Ascending aorta (tissue), 2 donors: ENCODE measurements at regions not wholly inside any gene's neighbourhood (a gene's known extent, or its start where the extent isn't known, plus 50 kb on each side); places are given as distances from the start of the nearest gene placed in this dataset.

Experiments
- DNase-seq, 2 donors: peaks; one replicate each; pipeline ENCODE4 v3.0.0-alpha.2; 2019; ENCODE audit warnings: low spot score in 2 of 2
- H3K27ac ChIP-seq, 2 donors: fragments of 200-600 bp; sonication (generic); one replicate each; pipeline ENCODE4 v1.5.1; 2016 to 2017; ENCODE audit warnings: mild to moderate bottlenecking in 1 of 2
- H3K27me3 ChIP-seq: fragments of 200-600 bp; sonication (generic); one replicate; pipeline ENCODE4 v1.5.1; 2017
- H3K36me3 ChIP-seq, 2 donors: fragments of 200-600 bp; sonication (generic); one replicate each; pipeline ENCODE4 v1.5.1; 2016
- H3K4me1 ChIP-seq, 2 donors: fragments of 200-600 bp; sonication (generic); one replicate each; pipeline ENCODE4 v1.5.1; 2016 to 2017; ENCODE audit warnings: mild to moderate bottlenecking in 1 of 2
- H3K4me3 ChIP-seq, 2 donors: fragments of 200-600 bp; sonication (generic); one replicate each; pipeline ENCODE4 v1.5.1; 2016 to 2017; ENCODE audit warnings: mild to moderate bottlenecking in 1 of 2
- H3K9me3 ChIP-seq, 2 donors: fragments of 200-600 bp; sonication (generic); one replicate each; pipeline ENCODE4 v1.5.1; 2016
- CTCF ChIP-seq, 3 experiments: fragments of 200-600 bp in 2 of 3; fragments of 450-650 bp in 1 of 3; sonication (generic) in 2 of 3; IDR thresholded peaks; one replicate each; pipeline ENCODE4 v1.5.1; 2016 to 2019; ENCODE audit warnings: antibody characterized with exemption in 3 of 3, mild to moderate bottlenecking in 1 of 3, moderate library complexity in 1 of 3
- intact Hi-C: fragments of 100-400 bp; cut with DNase I; formaldehyde crosslinking; loops from one replicate; pipeline ENCODE4 v1.15.1; 2023

- H3K27me3 ChIP-seq: no peaks in the 10 kb centered on the region
- intact Hi-C loops: no loop called here
- peaks cover 5 to 20% of the 10 kb centered on the region in 2 donors for H3K4me1 ChIP-seq
- no peak overlapping the region for H3K27ac ChIP-seq
- no peak for TF ChIP-seq CTCF (IDR thresholded peaks at IDR 0.05)
- H3K9me3 ChIP-seq: no peaks in the 10 kb centered on the region
- H3K36me3 ChIP-seq: no peaks in the 10 kb centered on the region
- no peak overlapping the region for H3K4me3 ChIP-seq
- peak in 1 of 2 donors; percentile 51 for DNase-seq
These were observed 186.9 kb downstream of the RGS3 start for GRCh38 chr9:113650207-113651131.

DNA sequence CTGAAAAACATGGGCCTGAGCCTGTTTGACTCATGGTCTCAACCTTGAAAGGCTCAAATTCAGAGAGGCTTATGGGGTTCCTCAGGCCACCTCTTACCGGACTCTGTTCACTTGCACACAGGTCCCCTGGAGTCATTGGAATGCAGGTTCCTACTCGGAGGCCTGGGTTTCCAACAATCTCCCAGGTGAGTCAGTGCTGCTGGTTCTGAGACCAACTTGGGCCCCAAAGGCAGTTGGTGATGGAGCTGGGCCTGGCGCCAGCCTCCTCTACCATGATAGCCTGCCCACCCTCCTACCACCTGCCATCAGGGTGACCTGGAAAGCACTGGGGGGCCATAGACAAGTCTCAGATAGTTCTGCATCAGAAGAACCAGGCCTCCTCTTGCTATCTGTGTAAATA lies 188.4 kb downstream of the RGS3 start:
- H3K36me3 ChIP-seq: no peaks in the 10 kb centered on the region
- TF ChIP-seq CTCF (IDR thresholded peaks at IDR 0.05): no peak
- DNase-seq: peak in 1 of 2 donors; percentile 62
- no peaks in the 10 kb centered on the region for H3K27me3 ChIP-seq
- no peaks in the 10 kb centered on the region for H3K9me3 ChIP-seq
- H3K4me3 ChIP-seq: no peak overlapping the region
- intact Hi-C loops: no loop called here
- peaks cover 5 to 20% of the 10 kb centered on the region in 2 donors for H3K4me1 ChIP-seq
- H3K27ac ChIP-seq: no peak overlapping the region

DNA sequence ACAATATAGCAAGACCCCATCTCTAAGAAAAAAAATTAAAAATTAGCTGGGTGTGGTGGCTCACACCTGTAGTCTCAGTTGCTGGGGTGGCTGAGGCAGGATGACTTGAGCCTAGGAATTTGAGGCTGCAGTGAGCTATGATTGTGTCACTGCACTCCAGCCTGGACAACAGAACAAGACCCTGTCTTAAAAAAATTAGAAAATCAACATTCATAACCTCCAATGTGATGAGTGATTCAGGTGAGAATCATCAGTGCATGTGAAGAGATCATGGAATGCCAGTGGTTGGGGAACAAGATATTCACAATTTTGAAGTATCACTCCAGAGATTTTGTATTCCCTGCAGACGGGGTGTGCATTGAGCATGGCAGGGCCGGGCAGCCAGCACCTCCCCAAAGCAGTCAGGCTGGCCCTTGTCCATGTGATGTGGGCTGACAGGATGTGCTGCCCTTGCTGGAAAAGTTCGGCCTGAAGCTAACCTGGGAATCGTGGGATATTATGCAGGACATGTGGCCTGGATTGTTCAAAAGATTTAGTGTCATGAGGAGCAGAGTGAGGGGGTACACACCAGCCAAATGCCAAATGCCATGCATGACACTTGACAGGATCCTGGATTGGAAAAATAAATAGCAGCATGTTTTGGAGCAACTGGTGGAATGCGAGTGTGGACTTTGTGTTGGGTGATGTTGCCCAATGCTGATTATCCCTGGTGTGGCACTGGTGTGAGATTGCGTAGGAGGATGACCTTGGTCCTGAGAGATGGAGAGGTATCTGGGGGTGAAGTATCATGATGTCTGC lies 189.0 kb downstream of the RGS3 start:
- Histone ChIP-seq H3K4me1 (peaks cover 5 to 20% of the 10 kb centered on the region in 2 donors), H3K27ac (peak overlapping the region in 1 of 2 donors; percentile 9), H3K27me3 (no peaks in the 10 kb centered on the region), H3K36me3 (no peaks in the 10 kb centered on the region), H3K4me3 (no peak overlapping the region), H3K9me3 (no peaks in the 10 kb centered on the region)
- intact Hi-C loops: no loop called here
- TF ChIP-seq CTCF (IDR thresholded peaks at IDR 0.05): no peak
- DNase-seq: peak in 1 of 2 donors; percentile 55

DNA sequence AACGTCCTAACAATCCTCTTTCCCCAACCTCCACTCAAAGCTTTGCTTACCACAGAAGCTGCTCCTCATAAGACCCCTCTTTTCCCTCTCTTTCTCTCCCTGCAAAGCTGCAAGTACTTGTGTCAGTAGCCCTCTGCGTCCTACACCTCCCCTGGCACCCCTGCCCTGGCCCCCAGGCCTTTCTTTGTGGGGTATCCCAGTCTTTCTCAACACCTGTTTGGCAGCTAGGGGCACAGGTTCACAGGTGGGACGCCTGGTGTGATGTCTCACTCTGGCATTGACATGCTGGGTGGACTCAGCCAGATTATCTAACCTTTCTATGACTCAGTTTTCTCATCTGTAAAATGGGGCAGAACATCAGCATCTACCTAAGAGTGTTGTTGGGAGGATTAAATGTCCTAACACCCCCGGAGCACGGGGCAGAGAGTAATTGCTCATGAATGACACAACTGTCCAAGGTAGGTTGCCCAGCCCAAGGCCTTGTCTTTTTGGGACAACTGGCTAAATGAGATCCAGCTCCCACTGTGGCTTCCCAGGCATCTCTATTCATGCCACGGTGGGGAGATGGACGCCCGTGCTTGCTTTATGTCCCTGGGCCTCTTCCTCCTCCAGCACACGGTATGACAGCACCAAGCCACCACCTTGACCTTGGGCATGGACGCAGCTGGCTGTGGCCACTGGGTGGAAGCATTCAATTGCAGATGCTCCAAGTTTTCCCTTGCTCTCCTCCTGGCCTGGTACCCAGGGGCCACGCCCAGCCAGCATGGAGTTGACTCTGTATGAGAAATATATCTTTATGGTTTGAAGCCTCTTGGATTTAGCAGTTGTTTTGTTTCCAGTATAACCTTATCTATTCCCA lies 190.4 kb downstream of the RGS3 start:
- H3K36me3 ChIP-seq: no peaks in the 10 kb centered on the region
- H3K4me1 ChIP-seq: peaks cover 5 to 17% of the 10 kb centered on the region in 2 donors
- H3K9me3 ChIP-seq: no peaks in the 10 kb centered on the region
- H3K4me3 ChIP-seq: no peak overlapping the region
- TF ChIP-seq CTCF (IDR thresholded peaks at IDR 0.05): no peak
- peak overlapping the region; percentile 78 to 85 for H3K27ac ChIP-seq
- intact Hi-C loops: loop anchor here (2.0 kb wide), 2 partner anchors 29 to 207 kb away; no protein-coding TSS in a partner anchor
- peak in 1 of 2 donors; percentile 63 for DNase-seq
- no peaks in the 10 kb centered on the region for H3K27me3 ChIP-seq
